ENCODE measurements at regions not wholly inside any gene's neighbourhood (a gene's known extent, or its start where the extent isn't known, plus 50 kb on each side); places are given as distances from the start of the nearest gene placed in this dataset.

DNA sequence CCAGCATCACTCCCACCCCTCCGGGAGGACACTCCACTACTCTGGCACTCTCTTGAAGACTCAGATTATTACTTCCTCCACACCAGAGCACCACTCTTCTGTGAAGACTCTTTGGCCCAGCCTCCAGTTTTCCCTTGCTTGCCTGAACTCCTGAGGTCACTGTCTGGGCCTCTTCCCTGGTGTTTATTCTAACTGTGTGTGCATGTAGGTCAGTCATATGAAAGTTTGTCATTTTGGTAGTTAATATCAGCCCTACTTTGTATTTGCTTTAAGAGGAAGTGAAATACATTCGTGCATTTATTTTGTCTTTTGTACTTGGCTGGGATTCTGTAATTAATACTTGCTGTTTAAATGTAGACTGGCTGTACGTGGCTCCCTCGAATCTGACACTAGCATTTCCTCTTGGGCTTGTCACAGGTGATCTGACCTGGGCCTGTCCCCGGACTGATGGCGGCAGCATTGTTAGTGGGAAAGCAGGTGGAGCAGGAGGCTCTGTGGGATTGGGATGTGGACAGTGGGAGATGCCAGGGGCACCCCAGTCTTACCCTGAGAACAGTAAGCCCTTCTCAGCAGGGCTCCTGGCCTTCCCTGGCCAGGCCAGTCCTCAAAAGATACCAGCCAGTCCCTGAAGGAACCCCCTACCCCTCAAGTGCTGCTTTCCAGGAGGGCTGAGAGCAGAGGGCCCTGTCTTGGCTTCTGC, 350.5 kb downstream of the CDC5L start:
- TF ChIP-seq, protein P1, sequence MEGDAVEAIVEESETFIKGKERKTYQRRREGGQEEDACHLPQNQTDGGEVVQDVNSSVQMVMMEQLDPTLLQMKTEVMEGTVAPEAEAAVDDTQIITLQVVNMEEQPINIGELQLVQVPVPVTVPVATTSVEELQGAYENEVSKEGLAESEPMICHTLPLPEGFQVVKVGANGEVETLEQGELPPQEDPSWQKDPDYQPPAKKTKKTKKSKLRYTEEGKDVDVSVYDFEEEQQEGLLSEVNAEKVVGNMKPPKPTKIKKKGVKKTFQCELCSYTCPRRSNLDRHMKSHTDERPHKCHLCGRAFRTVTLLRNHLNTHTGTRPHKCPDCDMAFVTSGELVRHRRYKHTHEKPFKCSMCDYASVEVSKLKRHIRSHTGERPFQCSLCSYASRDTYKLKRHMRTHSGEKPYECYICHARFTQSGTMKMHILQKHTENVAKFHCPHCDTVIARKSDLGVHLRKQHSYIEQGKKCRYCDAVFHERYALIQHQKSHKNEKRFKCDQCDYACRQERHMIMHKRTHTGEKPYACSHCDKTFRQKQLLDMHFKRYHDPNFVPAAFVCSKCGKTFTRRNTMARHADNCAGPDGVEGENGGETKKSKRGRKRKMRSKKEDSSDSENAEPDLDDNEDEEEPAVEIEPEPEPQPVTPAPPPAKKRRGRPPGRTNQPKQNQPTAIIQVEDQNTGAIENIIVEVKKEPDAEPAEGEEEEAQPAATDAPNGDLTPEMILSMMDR (IDR thresholded peaks at IDR 0.05), result no peak
- no peak for TF ChIP-seq POLR2A (IDR thresholded peaks at IDR 0.05)
